Keratinocyte (primary cell): ENCODE measurements at regions not wholly inside any gene's neighbourhood (a gene's known extent, or its start where the extent isn't known, plus 50 kb on each side); places are given as distances from the start of the nearest gene placed in this dataset.

Experiments
- EZH2 ChIP-seq: IDR thresholded peaks from one replicate; pipeline ENCODE4 v1.6.1; 2012; ENCODE audit warnings: inconsistent platforms, mild to moderate bottlenecking, low read length, moderate library complexity
- TF ChIP-seq, protein P1 (sequence below), 3 experiments: IDR thresholded peaks in 1 of 3; conservative IDR thresholded peaks in 1 of 3; optimal IDR thresholded peaks in 1 of 3; 2 replicates in 2 of 3; 3 replicates in 1 of 3; pipeline versions ENCODE3 to v1.5.1; 2011; ENCODE audit warnings: low read length in 3 of 3, mild to moderate bottlenecking in 3 of 3, moderate library complexity in 2 of 3, control low read depth in 1 of 3, inconsistent platforms in 1 of 3; ENCODE audit not compliant: insufficient read depth in 2 of 3; ENCODE audit errors: extremely low read depth in 1 of 3

DNA sequence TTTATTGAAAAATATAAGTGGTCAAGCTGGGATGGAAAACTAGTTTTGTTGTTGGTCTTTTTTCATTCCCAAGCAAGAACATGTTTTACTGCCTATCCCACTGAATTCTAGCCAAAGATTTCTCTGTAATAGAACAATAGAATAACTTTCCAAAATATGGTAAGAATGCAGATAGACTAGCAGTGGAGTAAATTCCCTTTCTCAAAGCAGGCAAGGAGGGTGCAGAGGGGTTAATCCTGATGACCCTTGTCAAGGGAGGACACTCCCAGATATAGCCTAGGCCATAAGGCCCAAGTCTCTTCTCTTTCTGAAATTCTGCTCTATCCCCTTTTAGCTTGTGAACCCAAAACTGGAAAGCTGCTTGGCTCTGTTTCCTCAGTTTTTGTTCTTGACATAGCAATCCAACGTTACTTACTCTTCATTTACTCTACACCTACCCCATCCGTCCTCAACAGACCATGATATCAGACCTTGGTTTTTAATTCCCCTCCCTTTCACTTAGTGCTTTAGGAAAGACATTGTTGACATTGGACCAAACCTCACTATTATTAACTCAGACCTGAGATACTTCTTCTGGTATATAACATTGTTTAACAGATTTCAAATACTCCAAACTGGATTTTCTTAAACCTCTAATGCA is 453.6 kb upstream of the THBS1 start:
- TF ChIP-seq, protein P1, sequence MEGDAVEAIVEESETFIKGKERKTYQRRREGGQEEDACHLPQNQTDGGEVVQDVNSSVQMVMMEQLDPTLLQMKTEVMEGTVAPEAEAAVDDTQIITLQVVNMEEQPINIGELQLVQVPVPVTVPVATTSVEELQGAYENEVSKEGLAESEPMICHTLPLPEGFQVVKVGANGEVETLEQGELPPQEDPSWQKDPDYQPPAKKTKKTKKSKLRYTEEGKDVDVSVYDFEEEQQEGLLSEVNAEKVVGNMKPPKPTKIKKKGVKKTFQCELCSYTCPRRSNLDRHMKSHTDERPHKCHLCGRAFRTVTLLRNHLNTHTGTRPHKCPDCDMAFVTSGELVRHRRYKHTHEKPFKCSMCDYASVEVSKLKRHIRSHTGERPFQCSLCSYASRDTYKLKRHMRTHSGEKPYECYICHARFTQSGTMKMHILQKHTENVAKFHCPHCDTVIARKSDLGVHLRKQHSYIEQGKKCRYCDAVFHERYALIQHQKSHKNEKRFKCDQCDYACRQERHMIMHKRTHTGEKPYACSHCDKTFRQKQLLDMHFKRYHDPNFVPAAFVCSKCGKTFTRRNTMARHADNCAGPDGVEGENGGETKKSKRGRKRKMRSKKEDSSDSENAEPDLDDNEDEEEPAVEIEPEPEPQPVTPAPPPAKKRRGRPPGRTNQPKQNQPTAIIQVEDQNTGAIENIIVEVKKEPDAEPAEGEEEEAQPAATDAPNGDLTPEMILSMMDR (optimal IDR thresholded peaks at IDR 0.05 in 1 of 3, IDR thresholded peaks at IDR 0.05 in 1 of 3, conservative IDR thresholded peaks at IDR 0.05 in 1 of 3; ENCODE audit: extremely low read depth in 1 of 3, insufficient read depth in 2 of 3, low read length in 3 of 3): no peak
- no peak for TF ChIP-seq EZH2
